HG03457 (cell line): ENCODE measurements at regions not wholly inside any gene's neighbourhood (a gene's known extent, or its start where the extent isn't known, plus 50 kb on each side); places are given as distances from the start of the nearest gene placed in this dataset.
"Not testable (repeated sequence)": the region's sequence is repeated elsewhere in the genome, so short reads cannot be mapped to it uniquely, and the experiment has no call there.

Source experiments
- ATAC-seq: cut with Tn5 transposase; IDR thresholded peaks from one replicate; pipeline ENCODE4 v1.9.1; 2021; ENCODE audit warnings: moderate number of reproducible peaks; ENCODE audit not compliant: unreplicated experiment

DNA sequence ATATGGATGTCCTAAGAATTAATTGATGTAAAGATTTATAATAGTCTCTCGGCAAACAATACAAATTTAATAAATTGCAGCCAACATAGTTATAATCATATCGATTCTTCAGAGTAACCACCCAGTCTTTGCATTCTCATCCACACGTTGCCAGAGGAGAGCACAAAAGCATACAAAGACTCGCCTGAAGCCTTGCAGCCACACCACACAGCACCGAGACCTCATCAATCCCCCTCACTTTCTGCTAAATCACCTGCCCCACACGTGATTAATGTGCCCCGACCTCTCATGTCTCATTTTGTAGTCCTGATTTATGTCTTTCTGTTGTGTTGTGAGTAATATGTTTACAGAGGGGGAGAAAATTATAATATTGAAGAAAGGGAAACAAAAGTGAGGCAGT, 510.4 kb downstream of the TRIML1 start:
- no peak for ATAC-seq

DNA sequence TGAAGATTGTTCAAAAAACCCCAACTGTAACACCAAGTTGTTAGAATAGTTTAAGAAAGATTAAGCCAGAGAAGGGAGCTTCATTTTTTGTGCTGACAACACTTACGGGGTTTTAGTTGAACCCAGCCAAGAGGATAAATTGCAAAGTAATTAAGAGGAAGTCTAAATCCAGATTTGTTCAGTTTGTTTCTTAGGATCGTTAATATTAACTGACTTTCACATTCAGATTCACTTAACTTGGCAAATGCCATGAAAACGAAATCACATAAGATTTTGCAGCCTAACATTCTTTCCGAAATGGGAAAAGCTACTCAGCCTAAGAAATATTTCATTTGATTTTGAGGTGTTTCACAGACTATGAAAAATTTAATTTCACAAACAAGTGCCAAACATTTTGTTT, 511.3 kb downstream of the TRIML1 start:
- ATAC-seq = no peak

DNA sequence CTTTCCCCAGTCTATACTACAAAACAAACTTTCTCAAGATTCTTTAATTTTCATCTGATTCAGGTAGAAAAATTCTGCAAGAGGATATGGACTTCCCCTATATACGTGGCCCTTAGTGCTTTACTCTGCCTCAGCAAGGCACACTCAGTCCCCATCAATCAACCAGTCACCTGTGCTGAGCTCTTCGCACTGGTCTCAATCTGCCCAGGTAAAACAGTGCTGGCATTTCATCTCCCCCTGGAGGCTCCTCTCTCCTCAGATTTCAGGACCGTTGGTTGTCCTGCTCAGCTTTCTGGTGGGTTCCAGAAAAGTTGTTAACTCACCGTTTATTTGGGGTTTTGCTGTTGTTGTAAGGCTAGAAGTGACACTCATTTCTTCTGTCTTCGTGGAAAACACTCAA, 518.1 kb downstream of the TRIML1 start:
- ATAC-seq = no peak

- no peak for ATAC-seq
These were observed 519.8 kb downstream of the TRIML1 start for GRCh38 chr4:188658958-188659522.

GRCh38 chr4:188660796-188661195, 521.6 kb downstream of the TRIML1 start:
- ATAC-seq = no peak

DNA sequence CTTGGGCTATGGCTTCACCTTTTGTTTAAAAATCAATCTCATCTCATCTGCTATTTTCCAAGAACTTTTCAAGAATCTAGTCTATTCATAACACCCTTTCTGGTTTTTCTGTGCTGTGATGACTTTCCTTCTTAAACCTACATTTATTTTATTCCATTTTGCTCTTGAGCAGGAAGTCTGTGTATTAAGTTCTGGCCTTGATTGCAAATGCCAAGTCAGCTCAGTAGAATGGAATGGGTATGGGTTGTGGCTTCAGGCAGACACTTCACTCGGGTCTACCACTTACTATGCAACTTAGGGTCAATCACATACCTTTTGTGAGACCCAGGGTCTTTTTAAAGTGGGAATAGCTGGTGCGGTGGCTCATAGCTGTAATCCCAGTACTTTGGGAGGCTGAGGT, 522.3 kb downstream of the TRIML1 start:
- no peak for ATAC-seq

- no peak for ATAC-seq
These were observed 524.1 kb downstream of the TRIML1 start for GRCh38 chr4:188663369-188663768.

- ATAC-seq = no peak
These were observed 526.5 kb downstream of the TRIML1 start for GRCh38 chr4:188665491-188666457.

DNA sequence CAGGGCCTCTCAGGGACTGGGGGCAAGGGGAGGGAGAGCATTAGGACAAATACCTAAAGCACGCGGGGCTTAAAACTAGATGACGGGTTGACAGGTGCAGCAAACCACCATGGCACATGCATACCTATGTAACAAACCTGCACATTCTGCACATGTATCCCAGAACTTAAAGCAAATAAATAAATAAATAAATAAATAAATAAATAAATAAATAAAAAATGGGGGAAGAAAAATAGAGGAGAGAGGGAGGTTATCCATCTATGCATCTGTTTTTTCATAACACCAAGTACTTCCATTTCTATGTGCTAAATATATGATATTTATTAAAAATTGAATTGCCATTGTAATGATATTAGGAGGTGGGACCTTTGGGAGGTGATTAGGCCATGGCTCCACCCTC, 539.5 kb downstream of the TRIML1 start:
- not testable (repeated sequence) for ATAC-seq

DNA sequence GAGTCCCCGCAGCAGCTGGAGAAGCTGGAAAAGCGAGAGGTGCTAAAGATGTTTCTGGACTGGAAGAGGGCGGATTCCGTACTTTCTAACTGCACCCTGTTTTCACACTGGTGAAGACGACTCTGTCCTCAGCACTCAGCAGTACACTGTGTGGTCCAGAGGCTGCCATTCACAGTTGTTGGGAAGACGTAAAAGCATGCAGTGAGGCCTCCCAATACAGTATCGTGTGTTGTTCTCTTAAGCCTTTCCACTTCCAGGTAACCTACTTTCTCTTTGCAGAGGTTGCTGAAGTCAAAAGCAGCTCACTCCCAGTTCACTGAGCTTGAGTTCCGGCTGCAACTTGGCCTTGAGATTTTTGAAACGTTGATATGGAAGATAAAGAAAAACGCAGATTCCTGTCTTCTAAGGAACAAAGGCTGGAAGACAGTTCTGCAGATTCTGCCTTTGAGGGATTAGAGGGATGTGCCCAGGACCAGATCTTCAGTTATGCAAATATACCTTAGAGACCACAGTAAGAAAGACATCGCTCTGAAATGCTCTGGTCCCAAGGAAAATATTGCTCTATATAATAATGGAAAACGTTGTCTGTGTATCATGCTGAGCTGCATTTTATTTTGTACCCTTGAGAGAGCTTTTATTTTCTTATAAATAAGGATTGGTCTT, 540.9 kb downstream of the TRIML1 start:
- ATAC-seq = no peak

GRCh38 chr4:188680667-188681063, 541.4 kb downstream of the TRIML1 start:
- no peak for ATAC-seq

DNA sequence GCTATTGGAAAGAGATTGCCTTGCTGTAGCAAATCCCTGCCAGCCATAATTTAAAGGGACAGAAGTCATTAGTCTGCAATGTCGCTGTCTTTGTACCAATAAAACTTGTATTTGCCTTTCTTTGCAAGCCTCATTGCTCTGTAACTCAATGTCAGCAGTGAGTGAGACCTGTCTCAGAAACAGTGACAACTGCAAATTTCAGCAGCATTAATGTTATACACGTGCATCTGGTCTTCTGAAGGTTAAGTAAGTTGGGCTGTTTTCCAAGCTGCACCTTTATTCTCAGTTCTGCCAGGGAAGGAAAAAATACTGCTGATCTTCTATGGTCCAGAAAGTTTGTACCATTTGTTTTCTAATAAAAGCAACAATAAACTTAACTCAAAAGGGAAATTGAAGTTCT, 543.1 kb downstream of the TRIML1 start:
- ATAC-seq = no peak

DNA sequence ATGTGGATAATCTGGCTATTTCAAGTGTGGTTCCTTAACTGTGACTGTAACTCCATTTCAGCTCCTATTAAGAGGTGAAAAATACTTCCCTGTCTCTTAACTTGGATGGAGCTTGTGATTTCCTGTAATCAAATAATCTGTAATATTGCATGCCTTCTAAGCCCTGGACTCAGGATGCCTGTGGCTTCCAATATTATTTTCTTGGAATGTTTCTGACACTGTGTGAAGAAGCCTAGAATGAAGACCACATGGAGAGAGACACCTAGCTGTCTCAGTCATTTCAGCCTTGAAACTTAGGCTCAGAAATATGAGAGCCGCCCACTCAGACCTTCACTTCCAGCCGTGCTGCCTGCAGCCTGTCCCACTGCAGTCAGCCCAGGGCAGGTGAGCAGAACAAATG, 544.3 kb downstream of the TRIML1 start:
- no peak for ATAC-seq

DNA sequence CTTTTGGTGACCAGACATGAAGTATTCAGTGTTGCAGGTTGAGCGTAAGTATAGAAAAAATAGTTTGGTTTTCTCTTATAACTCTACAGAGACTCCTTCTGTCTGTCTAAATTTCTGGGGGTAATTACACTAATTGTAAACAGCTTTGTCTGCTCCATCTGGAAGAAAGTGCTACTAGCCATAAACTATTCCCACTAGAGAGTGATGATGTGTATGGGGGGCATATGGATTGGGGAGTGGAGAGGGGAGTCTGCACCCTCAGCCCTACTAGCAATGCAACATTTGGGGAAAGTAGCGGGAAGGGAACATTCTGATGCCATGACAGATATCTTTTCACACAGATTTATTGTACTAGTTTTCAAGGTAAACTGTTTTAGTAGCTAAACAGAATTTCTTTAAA, 549.7 kb downstream of the TRIML1 start:
- no peak for ATAC-seq

- no peak for ATAC-seq
These were observed 552.6 kb downstream of the TRIML1 start for GRCh38 chr4:188691811-188692210.

DNA sequence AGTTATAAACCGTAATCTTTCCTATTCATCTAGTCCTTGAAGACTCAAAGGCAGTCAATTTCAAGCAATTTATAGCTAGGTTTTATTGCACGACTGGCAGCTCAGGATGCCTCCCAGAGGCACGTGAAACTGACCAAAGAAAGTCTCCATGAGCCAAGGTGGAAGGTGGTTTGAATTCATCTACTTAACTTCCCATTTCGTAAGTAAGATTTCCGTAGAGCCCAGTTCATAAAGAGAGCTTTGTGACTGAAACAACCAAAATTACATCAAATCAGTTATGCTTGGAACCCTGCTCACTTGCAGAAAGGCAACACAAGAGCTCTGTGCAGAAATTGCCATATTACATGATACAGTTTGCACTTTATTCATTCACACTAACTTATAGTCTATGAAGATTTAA, 556.0 kb downstream of the TRIML1 start:
- no peak for ATAC-seq

GRCh38 chr4:188697243-188697642, 558.0 kb downstream of the TRIML1 start:
- no peak for ATAC-seq

DNA sequence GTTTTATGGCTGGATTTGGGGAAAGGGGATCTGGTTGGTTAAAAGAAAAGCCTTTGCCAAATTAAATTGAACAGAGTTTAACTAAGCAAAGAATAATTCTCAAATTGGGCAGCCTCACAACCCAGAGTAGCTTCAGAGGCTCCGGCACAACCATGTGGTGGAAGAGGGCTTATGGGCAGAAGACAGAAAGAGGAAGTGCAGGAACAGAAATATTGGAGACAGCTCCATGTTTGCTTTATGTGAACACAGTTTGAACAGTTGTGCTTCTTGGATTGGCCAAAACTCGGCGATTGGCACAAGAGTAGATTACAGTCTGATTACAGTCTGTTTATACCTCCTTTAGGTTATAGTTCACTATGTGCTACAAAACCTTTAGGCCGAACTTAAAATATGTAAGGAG, 562.7 kb downstream of the TRIML1 start:
- no peak for ATAC-seq

DNA sequence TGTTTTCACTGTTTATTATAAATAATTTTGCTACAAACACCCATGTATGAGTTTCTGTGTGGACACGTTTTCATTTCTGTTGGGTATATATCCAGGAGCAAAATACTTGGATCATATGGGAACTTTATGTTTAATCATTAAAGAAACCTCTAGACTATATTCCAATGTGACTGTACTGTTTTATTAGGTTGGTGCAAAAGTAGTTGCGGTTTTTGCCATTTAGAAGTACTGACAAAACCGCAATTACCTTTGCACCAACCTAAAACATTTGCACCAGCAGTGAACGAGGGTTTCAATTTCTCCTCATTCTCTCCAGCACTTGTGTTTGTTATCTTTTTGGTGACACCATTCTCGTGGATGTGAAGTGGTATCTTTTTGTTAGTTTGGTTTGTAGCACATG, 565.0 kb downstream of the TRIML1 start:
- no peak for ATAC-seq

DNA sequence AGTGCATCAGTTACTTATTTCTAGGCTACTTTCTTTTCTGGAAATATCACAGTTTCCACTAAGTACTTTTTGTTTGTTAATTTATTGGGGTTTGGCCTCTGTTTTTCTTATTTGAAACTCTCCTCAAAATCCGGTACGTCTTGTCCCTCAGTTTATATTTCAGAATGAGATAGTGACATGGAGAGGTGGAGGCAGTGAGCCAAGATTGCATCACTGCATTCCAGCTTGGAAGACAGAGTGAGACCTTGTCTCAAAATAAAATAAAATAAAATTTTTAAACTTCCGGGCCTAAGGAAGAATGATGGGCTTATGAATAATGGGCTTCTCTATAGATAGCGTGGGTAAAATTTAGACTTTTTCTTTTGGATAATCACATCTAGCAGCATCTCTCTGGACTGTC, 567.8 kb downstream of the TRIML1 start:
- no peak for ATAC-seq

GRCh38 chr4:188714501-188714900, 575.3 kb downstream of the TRIML1 start:
- ATAC-seq = no peak

GRCh38 chr4:188714907-188715306, 575.7 kb downstream of the TRIML1 start:
- ATAC-seq = no peak
